GM23338 (cell line): ENCODE measurements at regions not wholly inside any gene's neighbourhood (a gene's known extent, or its start where the extent isn't known, plus 50 kb on each side); places are given as distances from the start of the nearest gene placed in this dataset.

Experiments
- ATAC-seq: fragments of 200-7000 bp; cut with Tn5 transposase; 3 replicates; pipeline ENCODE4 v1.9.1; 2020
- DNase-seq: peaks from one replicate; pipeline ENCODE4 v3.0.0-alpha.2; 2015; ENCODE audit warnings: low spot score
- H2AFZ ChIP-seq: fragments of 200-600 bp; sonication (generic); 2 replicates; pipeline ENCODE4 v1.8.0; 2016; ENCODE audit warnings: antibody characterized with exemption, mild to moderate bottlenecking, moderate library complexity
- H3F3A ChIP-seq: fragments of 200-600 bp; sonication (generic); replicated peaks from 2 replicates; pipeline ENCODE4 v1.8.0; 2017; ENCODE audit warnings: antibody characterized with exemption, mixed run types, low read depth
- H3K27ac ChIP-seq: fragments of 200-600 bp; sonication (generic); 2 replicates; pipeline ENCODE4 v1.6.1; 2016; ENCODE audit warnings: low read depth
- H3K27me3 ChIP-seq: fragments of 200-600 bp; sonication (generic); 2 replicates; pipeline ENCODE4 v1.8.0; 2016; ENCODE audit warnings: mild to moderate bottlenecking, mixed run types, moderate library complexity; ENCODE audit not compliant: insufficient read depth
- H3K36me3 ChIP-seq: fragments of 200-600 bp; sonication (generic); 2 replicates; pipeline ENCODE4 v1.8.0; 2016; ENCODE audit warnings: mild to moderate bottlenecking; ENCODE audit not compliant: insufficient read depth
- H3K4me1 ChIP-seq: fragments of 200-600 bp; sonication (generic); 2 replicates; pipeline ENCODE4 v1.8.0; 2016; ENCODE audit warnings: mild to moderate bottlenecking, moderate library complexity; ENCODE audit not compliant: insufficient read depth
- H3K4me2 ChIP-seq: fragments of 200-600 bp; sonication (generic); 2 replicates; pipeline ENCODE4 v1.7.1; 2017; ENCODE audit warnings: mixed run types
- H3K4me3 ChIP-seq: fragments of 200-600 bp; sonication (generic); 2 replicates; pipeline ENCODE4 v1.6.1; 2016; ENCODE audit warnings: mixed run types
- H3K79me2 ChIP-seq: fragments of 200-600 bp; sonication (generic); replicated peaks from 2 replicates; pipeline ENCODE4 v1.8.0; 2017; ENCODE audit warnings: mild to moderate bottlenecking; ENCODE audit not compliant: insufficient read depth
- H3K9me2 ChIP-seq: fragments of 200-600 bp; sonication (generic); 2 replicates; pipeline ENCODE4 v1.8.0; 2017; ENCODE audit not compliant: insufficient read depth
- H4K20me1 ChIP-seq: fragments of 200-600 bp; sonication (generic); replicated peaks from 2 replicates; pipeline ENCODE4 v1.8.0; 2017; ENCODE audit warnings: mild to moderate bottlenecking; ENCODE audit not compliant: insufficient read depth
- H3K27ac Mint-ChIP-seq: 2 replicates; pipeline ENCODE4 v1.8.0; 2020; ENCODE audit warnings: inconsistent platforms, mild to moderate bottlenecking, moderate library complexity, mixed read lengths
- H3K27me3 Mint-ChIP-seq: 3 replicates; pipeline ENCODE4 v1.8.0; 2022; ENCODE audit warnings: low read depth, mild to moderate bottlenecking, moderate library complexity, mixed read lengths, inconsistent platforms; ENCODE audit not compliant: insufficient read depth, poor library complexity
- H3K36me3 Mint-ChIP-seq: 3 replicates; pipeline ENCODE4 v1.8.0; 2021; ENCODE audit warnings: low read depth, mild to moderate bottlenecking, inconsistent platforms, moderate library complexity, mixed read lengths
- H3K4me1 Mint-ChIP-seq: 3 replicates; pipeline ENCODE4 v1.8.0; 2020; ENCODE audit warnings: mild to moderate bottlenecking, inconsistent platforms, mixed read lengths
- H3K4me3 Mint-ChIP-seq: 3 replicates; pipeline ENCODE4 v1.8.0; 2021; ENCODE audit warnings: moderate library complexity, mild to moderate bottlenecking, inconsistent platforms, mixed read lengths
- H3K9me3 Mint-ChIP-seq: 3 replicates; pipeline ENCODE4 v1.8.0; 2020; ENCODE audit warnings: moderate library complexity, mild to moderate bottlenecking, inconsistent platforms, mixed read lengths
- CREB1 ChIP-seq: fragments of 250-450 bp; sonication (Bioruptor Pico); IDR thresholded peaks from 2 replicates; pipeline ENCODE4 v1.5.0; 2020; ENCODE audit warnings: low read depth, mild to moderate bottlenecking, moderate library complexity
- CTCF ChIP-seq, 2 experiments: fragments of 200-600 bp in 1 of 2; sonication (generic) in 1 of 2; conservative IDR thresholded peaks; 2 replicates each; pipeline versions ENCODE4 v1.5.1 to v1.6.1; 2016 to 2017; ENCODE audit warnings: antibody characterized with exemption in 2 of 2, low read depth in 2 of 2, mild to moderate bottlenecking in 2 of 2, moderate library complexity in 1 of 2
- ETS1 ChIP-seq: IDR thresholded peaks from 2 replicates; pipeline ENCODE4 v1.6.1; 2016; ENCODE audit warnings: antibody characterized with exemption
- EZH2 ChIP-seq: fragments of 200-600 bp; sonication (generic); IDR thresholded peaks from one replicate; pipeline ENCODE4 v1.8.0; 2017; ENCODE audit warnings: antibody characterized with exemption, mild to moderate bottlenecking, low read depth; ENCODE audit not compliant: unreplicated experiment
- EZH2phosphoT487 ChIP-seq: fragments of 200-600 bp; sonication (generic); IDR thresholded peaks from one replicate; pipeline ENCODE4 v1.8.1; 2018; ENCODE audit warnings: antibody characterized with exemption; ENCODE audit not compliant: unreplicated experiment
- JUNB ChIP-seq: IDR thresholded peaks from one replicate; pipeline ENCODE4 v1.6.1; 2016; ENCODE audit warnings: antibody characterized with exemption; ENCODE audit not compliant: unreplicated experiment
- NANOG ChIP-seq: IDR thresholded peaks from 2 replicates; pipeline ENCODE4 v1.6.1; 2016; ENCODE audit warnings: antibody characterized with exemption, borderline replicate concordance
- POLR2AphosphoS5 ChIP-seq: IDR thresholded peaks from 2 replicates; pipeline ENCODE4 v1.6.1; 2016; ENCODE audit warnings: antibody characterized with exemption, low read depth
- REST ChIP-seq: IDR thresholded peaks from one replicate; pipeline ENCODE4 v1.6.1; 2018; ENCODE audit warnings: antibody characterized with exemption; ENCODE audit not compliant: unreplicated experiment
- STAT1 ChIP-seq: IDR thresholded peaks from one replicate; pipeline ENCODE4 v1.6.1; 2016; ENCODE audit warnings: antibody characterized with exemption; ENCODE audit not compliant: unreplicated experiment
- ZNF114 ChIP-seq: fragments of 250-450 bp; sonication (Bioruptor Pico); IDR thresholded peaks from 2 replicates; pipeline ENCODE4 v1.5.0; 2020; ENCODE audit warnings: mild to moderate bottlenecking, moderate library complexity
- ZNF331 ChIP-seq: fragments of 250-450 bp; sonication (Bioruptor Pico); IDR thresholded peaks from 2 replicates; pipeline ENCODE4 v1.5.0; 2020; ENCODE audit warnings: low read depth, mild to moderate bottlenecking, moderate library complexity
- ZNF462 ChIP-seq: fragments of 250-450 bp; sonication (Bioruptor Pico); IDR thresholded peaks from 2 replicates; pipeline ENCODE4 v1.5.0; 2020; ENCODE audit warnings: mild to moderate bottlenecking, moderate library complexity

- H3K4me3 ChIP-seq, result no peak overlapping the region
- no peaks in the 10 kb centered on the region for H4K20me1 ChIP-seq
- H3K4me2 ChIP-seq, result no peak overlapping the region
- H3K79me2 ChIP-seq, result no peaks in the 10 kb centered on the region
- no peak overlapping the region for H3K27ac ChIP-seq
- Mint-ChIP-seq H3K4me3 (no peak overlapping the region), H3K36me3 (peaks cover 18% of the 10 kb centered on the region; the same call in 2 of the 3 replicates), H3K27me3 (no peaks in the 10 kb centered on the region), H3K27ac (no peak overlapping the region), H3K4me1 (no peaks in the 10 kb centered on the region), H3K9me3 (peaks cover 31% of the 10 kb centered on the region)
- H3F3A ChIP-seq, result no peaks in the 10 kb centered on the region
- no peak overlapping the region for H2AFZ ChIP-seq
- no peaks in the 10 kb centered on the region for H3K4me1 ChIP-seq
- H3K36me3 ChIP-seq, result no peaks in the 10 kb centered on the region; the same call in 1 of the 2 replicates
- H3K9me2 ChIP-seq, result no peaks in the 10 kb centered on the region; the same call in 1 of the 2 replicates
- H3K27me3 ChIP-seq, result no peaks in the 10 kb centered on the region
- ATAC-seq, result no peak
- no peak for DNase-seq
- TF ChIP-seq POLR2AphosphoS5 (no peak), NANOG (no peak), STAT1 (no peak), ZNF331 (CRISPR knock-in tag) (no peak), EZH2 (no peak), ETS1 (no peak), ZNF462 (CRISPR knock-in tag) (no peak), REST (no peak), CREB1 (no peak), JUNB (no peak), ZNF114 (CRISPR knock-in tag) (no peak), EZH2phosphoT487 (no peak), CTCF (conservative IDR thresholded peaks at IDR 0.05; ENCODE audit: low read depth in 2 of 2) (no peak)
These were observed 606.6 kb upstream of the LRRN3 start for GRCh38 chr7:110484356-110484755.
